AG04450 (cell line): ENCODE measurements at regions not wholly inside any gene's neighbourhood (a gene's known extent, or its start where the extent isn't known, plus 50 kb on each side); places are given as distances from the start of the nearest gene placed in this dataset.

Source experiments
- CTCF ChIA-PET: fragments of 300-600, 350-600 bp; formaldehyde crosslinking; extraction: SDS; loops from one replicate; lab custom pipeline; 2022; ENCODE audit warnings: antibody characterized with exemption, inconsistent platforms; lab: Charles Lee
- POLR2A ChIA-PET: fragments of 350-600 bp; formaldehyde crosslinking; extraction: SDS; loops from one replicate; lab custom pipeline; 2021; ENCODE audit warnings: antibody characterized with exemption, inconsistent platforms; lab: Yijun Ruan, JAX
- DNase-seq: peaks from one replicate; pipeline ENCODE4 v3.0.0-alpha.2; 2011; ENCODE audit warnings: low read depth, low spot score
- H3K27ac ChIP-seq: one replicate; pipeline ENCODE4 v1.5.1; 2012; ENCODE audit warnings: low read depth, low read length, control low read depth
- H3K27me3 ChIP-seq: one replicate; pipeline ENCODE4 v1.6.0; 2012; ENCODE audit warnings: low read length; ENCODE audit not compliant: control insufficient read depth, insufficient read depth
- H3K4me3 ChIP-seq: 2 replicates; pipeline ENCODE4 v1.5.1; 2011; ENCODE audit warnings: mild to moderate bottlenecking, low read depth, low read length, control low read depth
- H3K9me3 ChIP-seq: 2 replicates; pipeline ENCODE4 v1.5.1; 2012; ENCODE audit warnings: low read length; ENCODE audit not compliant: control insufficient read depth, insufficient read depth
- TF ChIP-seq, protein P1 (sequence below): IDR thresholded peaks from 2 replicates; pipeline ENCODE4 v1.5.1; 2011; ENCODE audit warnings: low read depth, low read length, control low read depth, inconsistent platforms

DNA sequence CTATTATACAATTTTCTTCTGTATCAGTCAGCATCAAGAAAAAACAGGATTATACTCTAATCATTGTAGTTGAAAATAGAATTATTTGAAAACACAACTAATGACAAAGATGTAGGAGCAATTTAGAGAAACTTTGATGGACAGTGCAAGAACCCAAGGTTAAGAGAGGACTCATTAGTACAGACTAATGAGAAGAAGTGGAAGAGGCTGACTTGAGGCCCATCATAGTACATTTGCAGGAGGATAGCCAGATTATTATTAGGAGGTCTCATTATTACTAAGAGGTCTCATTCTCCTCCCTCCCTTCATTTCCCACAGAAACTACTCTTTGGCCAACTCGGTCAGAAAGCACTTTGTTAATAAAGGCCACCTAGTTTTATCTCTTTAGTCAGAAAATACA lies 1983.0 kb downstream of the SUCLG1 start:
- POLR2A ChIA-PET: no interaction called here

DNA sequence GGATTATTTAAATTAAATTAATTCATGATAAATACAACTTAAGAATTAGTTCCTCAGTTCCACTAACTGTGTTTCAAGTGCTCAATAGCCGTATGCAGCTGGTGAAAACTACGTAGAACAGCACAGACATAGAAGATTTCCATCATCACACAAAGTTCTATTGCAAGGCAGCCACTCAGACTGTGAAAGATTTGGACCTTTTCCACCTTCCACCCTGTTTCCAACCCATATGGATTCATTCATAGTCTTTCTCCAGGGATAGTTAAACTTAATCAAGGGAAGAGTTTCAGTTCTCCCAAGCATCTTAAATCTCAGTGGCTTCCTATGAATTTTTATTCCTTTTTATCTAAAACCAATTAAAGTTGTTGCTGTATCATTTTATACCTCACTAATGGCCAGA lies 2030.8 kb downstream of the SUCLG1 start:
- DNase-seq: no peak
- CTCF ChIA-PET: no interaction called here
- POLR2A ChIA-PET: no interaction called here

More for the DNA sequence above, 1983.0 kb downstream of the SUCLG1 start:
- no peak overlapping the region for H3K4me3 ChIP-seq
- H3K9me3 ChIP-seq: no peaks in the 10 kb centered on the region
- no peaks in the 10 kb centered on the region for H3K27me3 ChIP-seq
- no peak overlapping the region for H3K27ac ChIP-seq
- DNase-seq: no peak
- TF ChIP-seq, protein P1, sequence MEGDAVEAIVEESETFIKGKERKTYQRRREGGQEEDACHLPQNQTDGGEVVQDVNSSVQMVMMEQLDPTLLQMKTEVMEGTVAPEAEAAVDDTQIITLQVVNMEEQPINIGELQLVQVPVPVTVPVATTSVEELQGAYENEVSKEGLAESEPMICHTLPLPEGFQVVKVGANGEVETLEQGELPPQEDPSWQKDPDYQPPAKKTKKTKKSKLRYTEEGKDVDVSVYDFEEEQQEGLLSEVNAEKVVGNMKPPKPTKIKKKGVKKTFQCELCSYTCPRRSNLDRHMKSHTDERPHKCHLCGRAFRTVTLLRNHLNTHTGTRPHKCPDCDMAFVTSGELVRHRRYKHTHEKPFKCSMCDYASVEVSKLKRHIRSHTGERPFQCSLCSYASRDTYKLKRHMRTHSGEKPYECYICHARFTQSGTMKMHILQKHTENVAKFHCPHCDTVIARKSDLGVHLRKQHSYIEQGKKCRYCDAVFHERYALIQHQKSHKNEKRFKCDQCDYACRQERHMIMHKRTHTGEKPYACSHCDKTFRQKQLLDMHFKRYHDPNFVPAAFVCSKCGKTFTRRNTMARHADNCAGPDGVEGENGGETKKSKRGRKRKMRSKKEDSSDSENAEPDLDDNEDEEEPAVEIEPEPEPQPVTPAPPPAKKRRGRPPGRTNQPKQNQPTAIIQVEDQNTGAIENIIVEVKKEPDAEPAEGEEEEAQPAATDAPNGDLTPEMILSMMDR: no peak
- CTCF ChIA-PET: no interaction called here

DNA sequence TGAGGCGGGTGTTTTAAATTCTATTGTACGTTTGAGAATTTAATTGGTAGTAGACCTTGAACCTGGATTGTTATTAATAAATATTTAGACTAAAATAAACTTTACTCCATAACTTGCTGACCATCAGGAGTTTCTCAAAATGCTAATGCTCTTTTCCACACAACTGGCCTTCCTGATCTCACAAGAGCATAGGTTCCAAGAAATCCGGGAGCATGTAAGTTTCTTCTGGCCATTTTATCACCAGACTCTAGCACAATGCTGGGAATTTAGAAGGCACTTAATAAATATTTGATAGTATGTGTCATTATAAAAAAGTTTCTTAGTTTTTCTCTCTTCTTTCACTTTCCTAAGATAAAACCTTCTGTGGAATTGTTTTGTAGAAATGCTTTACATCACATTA lies 2047.1 kb downstream of the SUCLG1 start:
- DNase-seq: no peak
- Histone ChIP-seq H3K4me3 (no peak overlapping the region), H3K27me3 (no peaks in the 10 kb centered on the region), H3K27ac (no peak overlapping the region), H3K9me3 (peaks cover 4% of the 10 kb centered on the region; the same call in 1 of the 2 replicates)
- POLR2A ChIA-PET: no interaction called here
- CTCF ChIA-PET: no interaction called here
- TF ChIP-seq, protein P1: no peak

More for the DNA sequence above, 2030.8 kb downstream of the SUCLG1 start:
- TF ChIP-seq, protein P1: no peak
- Histone ChIP-seq H3K27me3 (no peaks in the 10 kb centered on the region), H3K27ac (no peak overlapping the region), H3K9me3 (no peaks in the 10 kb centered on the region), H3K4me3 (no peak overlapping the region)

DNA sequence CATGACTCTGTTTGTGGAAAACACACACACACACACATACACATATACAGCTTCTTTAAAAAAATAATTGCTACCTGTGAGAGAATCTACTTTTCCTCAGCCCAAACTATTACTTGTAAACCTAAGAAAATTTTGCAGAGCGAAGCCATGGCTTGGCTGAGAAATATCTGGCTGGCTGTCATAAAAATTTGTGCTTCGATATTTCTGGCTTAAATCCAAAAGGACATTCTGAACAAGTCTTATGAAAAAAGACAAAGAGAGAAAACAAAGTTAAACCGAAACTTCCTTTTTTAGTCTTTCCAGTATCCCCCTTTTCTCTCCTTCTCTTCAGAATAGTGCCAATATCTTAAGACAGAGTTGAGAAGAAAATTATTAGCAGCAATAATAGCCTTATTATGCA lies 2048.0 kb downstream of the SUCLG1 start:
- no peak for DNase-seq
- Histone ChIP-seq H3K4me3 (no peak overlapping the region), H3K27ac (no peak overlapping the region), H3K27me3 (no peaks in the 10 kb centered on the region), H3K9me3 (peaks cover 4% of the 10 kb centered on the region; the same call in 1 of the 2 replicates)
- ChIA-PET POLR2A (no interaction called here), CTCF (no interaction called here)
- TF ChIP-seq, protein P1: no peak

DNA sequence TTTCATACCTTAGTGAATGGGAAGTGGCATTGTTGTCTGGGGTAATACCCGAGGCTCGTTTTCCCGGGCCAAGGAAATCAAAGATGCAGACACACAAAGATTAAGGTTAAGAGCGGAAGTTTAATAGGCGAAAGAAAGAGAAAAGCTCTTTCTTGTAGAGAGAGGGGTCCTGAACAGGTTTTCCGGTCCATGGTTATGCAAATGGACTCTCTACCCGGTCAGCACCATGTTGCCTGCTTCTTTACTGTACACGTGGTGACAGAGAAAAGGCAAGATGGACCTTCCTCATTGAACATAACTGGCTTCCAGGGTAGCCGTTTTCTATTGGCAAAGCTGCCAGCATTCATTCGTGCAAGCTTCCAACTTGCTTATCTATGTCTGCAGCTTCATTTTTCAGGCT lies 2063.5 kb downstream of the SUCLG1 start:
- POLR2A ChIA-PET: no interaction called here
- H3K27ac ChIP-seq: no peak overlapping the region
- DNase-seq: no peak
- CTCF ChIA-PET: no interaction called here
- H3K9me3 ChIP-seq: no peaks in the 10 kb centered on the region
- no peak overlapping the region for H3K4me3 ChIP-seq
- H3K27me3 ChIP-seq: no peaks in the 10 kb centered on the region
- TF ChIP-seq, protein P1: no peak
